Neural cell (in vitro differentiated cells): ENCODE measurements at regions not wholly inside any gene's neighbourhood (a gene's known extent, or its start where the extent isn't known, plus 50 kb on each side); places are given as distances from the start of the nearest gene placed in this dataset.

Experiments used
- H2AFZ ChIP-seq: fragments of 200-600, 300-800 bp; sonication (generic), shearing (Covaris generic); 2 replicates; pipeline ENCODE4 v1.6.0; 2014; ENCODE audit warnings: low read depth, mild to moderate bottlenecking, antibody characterized with exemption, low read length, moderate library complexity
- H3F3A ChIP-seq: fragments of 200-600 bp; shearing (Covaris generic); 2 replicates; pipeline ENCODE4 v1.6.1; 2016; ENCODE audit warnings: mild to moderate bottlenecking, moderate library complexity, mixed read lengths, antibody characterized with exemption, low read length; ENCODE audit not compliant: insufficient read depth, poor library complexity, severe bottlenecking
- H3K27ac ChIP-seq: fragments of 200-600, 300-800 bp; sonication (generic), shearing (Covaris generic); 2 replicates; pipeline ENCODE4 v1.5.1; 2014; ENCODE audit warnings: mild to moderate bottlenecking, low read length, moderate library complexity
- H3K27me3 ChIP-seq: fragments of 300-800, 200-600 bp; sonication (generic), shearing (Covaris generic); 2 replicates; pipeline ENCODE4 v1.6.0; 2014; ENCODE audit warnings: mild to moderate bottlenecking, low read depth, low read length, moderate library complexity; ENCODE audit not compliant: insufficient read depth
- H3K36me3 ChIP-seq: fragments of 300-800, 200-600 bp; sonication (generic), shearing (Covaris generic); 2 replicates; pipeline ENCODE4 v1.5.1; 2014; ENCODE audit warnings: mild to moderate bottlenecking, antibody characterized with exemption, low read length, moderate library complexity; ENCODE audit not compliant: insufficient read depth
- H3K4me2 ChIP-seq: fragments of 300-800, 200-600 bp; sonication (generic), shearing (Covaris generic); 2 replicates; pipeline ENCODE4 v1.6.0; 2014; ENCODE audit warnings: mild to moderate bottlenecking, low read length
- H3K4me3 ChIP-seq: fragments of 300-800, 200-600 bp; sonication (generic), shearing (Covaris generic); 2 replicates; pipeline ENCODE4 v1.5.1; 2014; ENCODE audit warnings: mild to moderate bottlenecking, low read length, moderate library complexity
- H3K79me2 ChIP-seq: fragments of 200-600 bp; shearing (Covaris generic); replicated peaks from 2 replicates; pipeline ENCODE4 v1.6.0; 2014; ENCODE audit warnings: mild to moderate bottlenecking, low read length, moderate library complexity; ENCODE audit not compliant: insufficient read depth
- H3K9ac ChIP-seq: fragments of 300-800, 200-600 bp; sonication (generic), shearing (Covaris generic); 2 replicates; pipeline ENCODE4 v1.6.1; 2016; ENCODE audit warnings: mild to moderate bottlenecking, low read length, mixed read lengths
- H3K9me2 ChIP-seq: fragments of 200-600 bp; shearing (Covaris generic); 2 replicates; pipeline ENCODE4 v1.6.1; 2016; ENCODE audit warnings: mild to moderate bottlenecking, low read length, mixed read lengths; ENCODE audit not compliant: insufficient read depth
- H3K9me3 ChIP-seq: fragments of 200-600, 300-800 bp; sonication (generic), shearing (Covaris generic); 2 replicates; pipeline ENCODE4 v1.6.1; 2016; ENCODE audit warnings: mild to moderate bottlenecking, mixed run types, low read length, moderate library complexity, mixed read lengths
- H4K20me1 ChIP-seq: fragments of 200-600 bp; shearing (Covaris generic); 2 replicates; pipeline ENCODE4 v1.6.1; 2016; ENCODE audit warnings: mild to moderate bottlenecking, mixed run types; ENCODE audit not compliant: insufficient read depth
- EP300 ChIP-seq: fragments of 450-650 bp; conservative IDR thresholded peaks from 2 replicates; pipeline ENCODE4 v1.6.1; 2014; ENCODE audit warnings: antibody characterized with exemption, mild to moderate bottlenecking, moderate library complexity; ENCODE audit not compliant: poor library complexity, severe bottlenecking
- EZH2 ChIP-seq: fragments of 200-600, 300-800 bp; shearing (Covaris generic), sonication (generic); IDR thresholded peaks from 2 replicates; pipeline ENCODE4 v1.6.1; 2014; ENCODE audit warnings: antibody characterized with exemption, low read length, borderline replicate concordance, mild to moderate bottlenecking; ENCODE audit not compliant: insufficient read depth, poor library complexity, severe bottlenecking
- MXI1 ChIP-seq: fragments of 450-650 bp; conservative IDR thresholded peaks from 2 replicates; pipeline ENCODE4 v1.6.1; 2014; ENCODE audit warnings: antibody characterized with exemption, mild to moderate bottlenecking; ENCODE audit not compliant: poor library complexity, severe bottlenecking
- POLR2AphosphoS5 ChIP-seq: IDR thresholded peaks from 2 replicates; pipeline ENCODE4 v1.6.1; 2012
- RAD21 ChIP-seq: fragments of 450-650 bp; conservative IDR thresholded peaks from 2 replicates; pipeline ENCODE4 v1.6.1; 2014; ENCODE audit warnings: antibody characterized with exemption, mild to moderate bottlenecking, moderate library complexity
- SMC3 ChIP-seq: fragments of 450-650 bp; conservative IDR thresholded peaks from 2 replicates; pipeline ENCODE4 v1.6.1; 2014; ENCODE audit warnings: antibody characterized with exemption, mild to moderate bottlenecking, moderate library complexity; ENCODE audit not compliant: poor library complexity
- TAF1 ChIP-seq: IDR thresholded peaks from 2 replicates; pipeline ENCODE4 v1.6.1; 2012; ENCODE audit warnings: low read depth
- TF ChIP-seq, protein P1 (sequence below): fragments of 450-650 bp; IDR thresholded peaks from 2 replicates; pipeline ENCODE4 v1.5.1; 2014; ENCODE audit warnings: antibody characterized with exemption, mild to moderate bottlenecking, moderate library complexity; ENCODE audit not compliant: poor library complexity, severe bottlenecking
- TF ChIP-seq, protein P2 (sequence below): IDR thresholded peaks from 2 replicates; pipeline ENCODE4 v1.6.1; 2012; ENCODE audit warnings: borderline replicate concordance

DNA sequence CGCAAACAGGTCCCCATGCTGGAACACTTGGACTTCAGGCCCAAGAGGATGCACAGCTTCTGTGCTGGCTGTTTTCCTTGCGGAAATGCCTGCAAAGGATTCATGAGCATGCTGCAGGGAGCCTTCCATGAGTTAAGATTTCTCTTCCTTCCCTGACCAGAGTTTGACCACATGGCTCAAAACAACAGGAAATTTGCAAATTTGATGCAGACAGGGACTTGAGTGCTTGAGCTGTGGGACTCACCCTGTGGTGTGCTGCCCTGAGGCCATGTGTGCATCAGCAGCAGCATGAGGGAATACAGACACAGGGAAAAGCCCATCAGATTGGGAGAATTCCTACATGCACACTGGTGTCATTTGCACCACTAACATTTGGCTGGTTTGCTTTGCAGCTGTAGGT lies 195.4 kb downstream of the CDC14C start:
- TF ChIP-seq EP300 (no peak), TAF1 (no peak), MXI1 (no peak), RAD21 (no peak), POLR2AphosphoS5 (no peak), EZH2 (no peak), SMC3 (no peak)
- TF ChIP-seq, protein P1, sequence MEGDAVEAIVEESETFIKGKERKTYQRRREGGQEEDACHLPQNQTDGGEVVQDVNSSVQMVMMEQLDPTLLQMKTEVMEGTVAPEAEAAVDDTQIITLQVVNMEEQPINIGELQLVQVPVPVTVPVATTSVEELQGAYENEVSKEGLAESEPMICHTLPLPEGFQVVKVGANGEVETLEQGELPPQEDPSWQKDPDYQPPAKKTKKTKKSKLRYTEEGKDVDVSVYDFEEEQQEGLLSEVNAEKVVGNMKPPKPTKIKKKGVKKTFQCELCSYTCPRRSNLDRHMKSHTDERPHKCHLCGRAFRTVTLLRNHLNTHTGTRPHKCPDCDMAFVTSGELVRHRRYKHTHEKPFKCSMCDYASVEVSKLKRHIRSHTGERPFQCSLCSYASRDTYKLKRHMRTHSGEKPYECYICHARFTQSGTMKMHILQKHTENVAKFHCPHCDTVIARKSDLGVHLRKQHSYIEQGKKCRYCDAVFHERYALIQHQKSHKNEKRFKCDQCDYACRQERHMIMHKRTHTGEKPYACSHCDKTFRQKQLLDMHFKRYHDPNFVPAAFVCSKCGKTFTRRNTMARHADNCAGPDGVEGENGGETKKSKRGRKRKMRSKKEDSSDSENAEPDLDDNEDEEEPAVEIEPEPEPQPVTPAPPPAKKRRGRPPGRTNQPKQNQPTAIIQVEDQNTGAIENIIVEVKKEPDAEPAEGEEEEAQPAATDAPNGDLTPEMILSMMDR = no peak
- TF ChIP-seq, protein P2, sequence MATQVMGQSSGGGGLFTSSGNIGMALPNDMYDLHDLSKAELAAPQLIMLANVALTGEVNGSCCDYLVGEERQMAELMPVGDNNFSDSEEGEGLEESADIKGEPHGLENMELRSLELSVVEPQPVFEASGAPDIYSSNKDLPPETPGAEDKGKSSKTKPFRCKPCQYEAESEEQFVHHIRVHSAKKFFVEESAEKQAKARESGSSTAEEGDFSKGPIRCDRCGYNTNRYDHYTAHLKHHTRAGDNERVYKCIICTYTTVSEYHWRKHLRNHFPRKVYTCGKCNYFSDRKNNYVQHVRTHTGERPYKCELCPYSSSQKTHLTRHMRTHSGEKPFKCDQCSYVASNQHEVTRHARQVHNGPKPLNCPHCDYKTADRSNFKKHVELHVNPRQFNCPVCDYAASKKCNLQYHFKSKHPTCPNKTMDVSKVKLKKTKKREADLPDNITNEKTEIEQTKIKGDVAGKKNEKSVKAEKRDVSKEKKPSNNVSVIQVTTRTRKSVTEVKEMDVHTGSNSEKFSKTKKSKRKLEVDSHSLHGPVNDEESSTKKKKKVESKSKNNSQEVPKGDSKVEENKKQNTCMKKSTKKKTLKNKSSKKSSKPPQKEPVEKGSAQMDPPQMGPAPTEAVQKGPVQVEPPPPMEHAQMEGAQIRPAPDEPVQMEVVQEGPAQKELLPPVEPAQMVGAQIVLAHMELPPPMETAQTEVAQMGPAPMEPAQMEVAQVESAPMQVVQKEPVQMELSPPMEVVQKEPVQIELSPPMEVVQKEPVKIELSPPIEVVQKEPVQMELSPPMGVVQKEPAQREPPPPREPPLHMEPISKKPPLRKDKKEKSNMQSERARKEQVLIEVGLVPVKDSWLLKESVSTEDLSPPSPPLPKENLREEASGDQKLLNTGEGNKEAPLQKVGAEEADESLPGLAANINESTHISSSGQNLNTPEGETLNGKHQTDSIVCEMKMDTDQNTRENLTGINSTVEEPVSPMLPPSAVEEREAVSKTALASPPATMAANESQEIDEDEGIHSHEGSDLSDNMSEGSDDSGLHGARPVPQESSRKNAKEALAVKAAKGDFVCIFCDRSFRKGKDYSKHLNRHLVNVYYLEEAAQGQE = no peak
- no peak overlapping the region for H3K27ac ChIP-seq
- H3K4me2 ChIP-seq = no peak overlapping the region
- H3K79me2 ChIP-seq = no peaks in the 10 kb centered on the region
- H3K9me2 ChIP-seq = no peaks in the 10 kb centered on the region
- H3K36me3 ChIP-seq = no peaks in the 10 kb centered on the region
- H2AFZ ChIP-seq = no peak overlapping the region
- H3K4me3 ChIP-seq = no peak overlapping the region
- H3F3A ChIP-seq = no peaks in the 10 kb centered on the region
- H3K27me3 ChIP-seq = no peaks in the 10 kb centered on the region
- no peaks in the 10 kb centered on the region for H4K20me1 ChIP-seq
- H3K9ac ChIP-seq = no peak overlapping the region
- no peaks in the 10 kb centered on the region for H3K9me3 ChIP-seq

DNA sequence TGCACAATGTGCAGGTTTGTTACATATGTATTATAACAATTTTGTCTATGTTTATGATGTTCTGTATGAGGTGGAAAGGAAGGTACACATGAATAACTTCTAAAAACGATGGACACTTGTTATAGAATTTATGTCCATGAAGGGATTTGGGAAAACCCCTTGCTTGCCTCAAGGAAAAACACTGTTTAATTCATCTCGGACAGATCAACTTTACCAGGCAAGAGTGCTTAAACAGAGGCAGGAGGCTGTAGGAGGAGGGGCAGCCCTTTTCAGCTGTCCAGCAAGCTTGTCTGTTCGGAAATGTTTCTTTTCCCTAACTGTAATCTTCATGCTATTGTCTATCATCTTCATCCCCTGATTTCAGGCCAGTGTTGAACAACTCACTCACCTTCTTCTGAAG lies 200.9 kb downstream of the CDC14C start:
- Histone ChIP-seq H3F3A (no peaks in the 10 kb centered on the region), H2AFZ (no peak overlapping the region), H3K79me2 (no peaks in the 10 kb centered on the region), H3K4me3 (no peak overlapping the region), H3K36me3 (no peaks in the 10 kb centered on the region), H3K9ac (no peak overlapping the region), H3K9me3 (no peaks in the 10 kb centered on the region), H3K27me3 (no peaks in the 10 kb centered on the region), H3K9me2 (no peaks in the 10 kb centered on the region), H3K27ac (no peak overlapping the region), H4K20me1 (no peaks in the 10 kb centered on the region), H3K4me2 (no peak overlapping the region)
- TF ChIP-seq SMC3 (no peak), MXI1 (no peak), EP300 (no peak), TAF1 (no peak), EZH2 (no peak), POLR2AphosphoS5 (no peak), RAD21 (no peak)
- TF ChIP-seq, protein P2 = no peak
- TF ChIP-seq, protein P1 = no peak
